HepG2 (cell line): ENCODE measurements at regions not wholly inside any gene's neighbourhood (a gene's known extent, or its start where the extent isn't known, plus 50 kb on each side); places are given as distances from the start of the nearest gene placed in this dataset.

Experiments used
- ATAC-seq: fragments of 200-7000 bp; cut with Tn5 transposase; 3 replicates; pipeline ENCODE4 v1.9.1; 2020; ENCODE audit warnings: mild to moderate bottlenecking, moderate library complexity
- BruUV-seq: library from RNA; stranded (reverse); fragments of 400-500 nt; replicated peaks from 2 replicates; lab custom pipeline; 2021; lab: Mats Ljungman, UMichigan
- CTCF ChIA-PET: fragments of 300-600 bp; formaldehyde crosslinking; extraction: SDS; loops from one replicate; lab custom pipeline; 2021; ENCODE audit warnings: low total read pairs, inconsistent platforms, low intra/inter-chr PET ratio; lab: Yijun Ruan, JAX
- POLR2A ChIA-PET: fragments of 350-600 bp; sonication (Branson Sonifier 250); formaldehyde crosslinking; loops from one replicate; lab custom pipeline; 2020; ENCODE audit warnings: antibody characterized with exemption, inconsistent platforms; lab: Yijun Ruan, JAX
- DNase-seq: peaks from one replicate; pipeline ENCODE4 v3.0.0-alpha.2; 2015; ENCODE audit warnings: low spot score
- FAIRE-seq: peaks from 3 replicates; lab custom pipeline; 2011; peaks lifted over from hg19 to GRCh38; lab: Jason Lieb, UNC
- H2AFZ ChIP-seq: one replicate; pipeline ENCODE4 v1.6.1; 2011; ENCODE audit warnings: low read length, inconsistent platforms
- H3K27ac ChIP-seq: fragments of 300-600 bp; 3 replicates; pipeline ENCODE4 v1.8.0; 2011; ENCODE audit warnings: mixed run types, mild to moderate bottlenecking, mixed read lengths, low read length, inconsistent platforms; ENCODE audit not compliant: insufficient read depth; ENCODE audit errors: extremely low read length
- H3K27me3 ChIP-seq, 2 experiments: fragments of 200-600 bp in 1 of 2; 2 replicates in 1 of 2; 3 replicates in 1 of 2; pipeline versions ENCODE4 v1.6.0 to v1.8.0; 2011; ENCODE audit warnings: low read length in 2 of 2, mild to moderate bottlenecking in 2 of 2, moderate library complexity in 2 of 2, inconsistent platforms in 1 of 2; ENCODE audit not compliant: insufficient read depth in 2 of 2, control insufficient read depth in 1 of 2
- H3K36me3 ChIP-seq, 2 experiments: fragments of 200-600 bp in 1 of 2; replicated peaks in 1 of 2; 2 replicates in 1 of 2; 3 replicates in 1 of 2; pipeline versions ENCODE4 v1.5.1 to v1.8.0; 2011; ENCODE audit warnings: low read length in 2 of 2, inconsistent platforms in 1 of 2; ENCODE audit not compliant: insufficient read depth in 2 of 2, control insufficient read depth in 1 of 2
- H3K4me1 ChIP-seq: 2 replicates; pipeline ENCODE4 v1.5.1; 2012; ENCODE audit warnings: low read length, inconsistent platforms; ENCODE audit not compliant: insufficient read depth
- H3K4me2 ChIP-seq: 2 replicates; pipeline ENCODE4 v1.6.0; 2011; ENCODE audit warnings: low read depth, low read length, inconsistent platforms
- H3K4me3 ChIP-seq, 3 experiments: fragments of 200-600 bp in 1 of 3; sonication (generic), shearing (Covaris generic) in 1 of 3; replicated peaks in 1 of 3; 2 replicates each; pipeline ENCODE4 v1.5.1; 2011 to 2016; ENCODE audit warnings: low read length in 3 of 3, inconsistent platforms in 2 of 3, low read depth in 2 of 3, mild to moderate bottlenecking in 2 of 3, control low read depth in 1 of 3, mixed read lengths in 1 of 3; ENCODE audit not compliant: insufficient read depth in 1 of 3
- H3K79me2 ChIP-seq: one replicate; pipeline ENCODE4 v1.6.1; 2011; ENCODE audit warnings: low read length, inconsistent platforms; ENCODE audit not compliant: insufficient read depth
- H3K9ac ChIP-seq: 2 replicates; pipeline ENCODE4 v1.6.0; 2011; ENCODE audit warnings: mild to moderate bottlenecking, low read depth, low read length, inconsistent platforms; ENCODE audit not compliant: insufficient read depth
- H3K9me3 ChIP-seq: 2 replicates; pipeline ENCODE4 v1.5.1; 2012; ENCODE audit warnings: mild to moderate bottlenecking, low read length
- H4K20me1 ChIP-seq: 2 replicates; pipeline ENCODE4 v1.6.0; 2011; ENCODE audit warnings: inconsistent platforms, mild to moderate bottlenecking, low read length, moderate library complexity; ENCODE audit not compliant: insufficient read depth
- CCDC6 ChIP-seq: sonication (generic); formaldehyde crosslinking; IDR thresholded peaks from 2 replicates; pipeline ENCODE4 v1.8.1; 2022; ENCODE audit warnings: mild to moderate bottlenecking, missing genetic modification reagents, moderate library complexity
- CHCHD3 ChIP-seq: sonication (generic); formaldehyde crosslinking; IDR thresholded peaks from 2 replicates; pipeline ENCODE4 v1.8.0; 2022; ENCODE audit warnings: mild to moderate bottlenecking, missing genetic modification reagents, moderate library complexity
- FOXJ3 ChIP-seq: sonication (generic); formaldehyde crosslinking; IDR thresholded peaks from 2 replicates; pipeline ENCODE4 v1.4.0; 2020; ENCODE audit warnings: missing genetic modification reagents, mild to moderate bottlenecking, borderline replicate concordance
- GLI4 ChIP-seq: sonication (generic); formaldehyde crosslinking; IDR thresholded peaks from 2 replicates; pipeline ENCODE4 v1.5.1; 2020; ENCODE audit warnings: missing genetic modification reagents, mild to moderate bottlenecking, moderate library complexity, borderline replicate concordance
- HMG20A ChIP-seq: IDR thresholded peaks from 2 replicates; pipeline ENCODE4 v1.6.1; 2016; ENCODE audit warnings: borderline replicate concordance
- MLLT10 ChIP-seq: sonication (generic); formaldehyde crosslinking; IDR thresholded peaks from 2 replicates; pipeline ENCODE4 v1.4.0; 2020; ENCODE audit warnings: missing genetic modification reagents
- NFE2L2 ChIP-seq: fragments of 150-350 bp; IDR thresholded peaks from 2 replicates; pipeline ENCODE4 v1.6.1; 2014; ENCODE audit warnings: low read length
- PAF1 ChIP-seq: IDR thresholded peaks from 2 replicates; pipeline ENCODE4 v1.6.1; 2016; ENCODE audit warnings: missing genetic modification reagents, missing compliant biosample characterization
- RBM22 ChIP-seq: fragments of 200-400 bp; formaldehyde crosslinking; optimal IDR thresholded peaks from 2 replicates; pipeline ENCODE3; 2017; ENCODE audit warnings: mild to moderate bottlenecking, low read length, moderate library complexity
- ZFP90 ChIP-seq: sonication (generic); formaldehyde crosslinking; IDR thresholded peaks from 2 replicates; pipeline ENCODE4 v1.8.0; 2022; ENCODE audit warnings: missing genetic modification reagents, mild to moderate bottlenecking, inconsistent platforms, borderline replicate concordance
- ZIK1 ChIP-seq: sonication (generic); formaldehyde crosslinking; IDR thresholded peaks from 2 replicates; pipeline ENCODE4 v1.5.0; 2020; ENCODE audit warnings: mild to moderate bottlenecking, low read depth, missing genetic modification reagents, borderline replicate concordance
- ZNF225 ChIP-seq: sonication (generic); formaldehyde crosslinking; IDR thresholded peaks from 2 replicates; pipeline ENCODE4 v1.4.0; 2020; ENCODE audit warnings: mild to moderate bottlenecking, missing genetic modification reagents
- ZNF24 ChIP-seq: fragments of 450-650 bp; IDR thresholded peaks from 2 replicates; pipeline ENCODE4 v1.6.1; 2017; ENCODE audit warnings: antibody characterized with exemption, mild to moderate bottlenecking
- ZNF709 ChIP-seq: sonication (generic); formaldehyde crosslinking; IDR thresholded peaks from 2 replicates; pipeline ENCODE4 v1.5.0; 2020; ENCODE audit warnings: mild to moderate bottlenecking, missing genetic modification reagents
- WGBS: methylation state at CpG from one replicate; pipeline ENCODE4 v1.1.6; 2017; ENCODE audit warnings: low lambda C conversion rate; 5-methylcytosine and 5-hydroxymethylcytosine counted together
- in situ Hi-C: cut with HindIII; loops from 2 replicates; pipeline ENCODE4 v1.10.0; 2017; ENCODE audit warnings: low pct_unique_long_range_greater_than_20kb; ENCODE audit not compliant: extremely low pct_ligation_motif_present
- intact Hi-C: fragments of 100-400 bp; cut with micrococcal nuclease; formaldehyde crosslinking; loops from one replicate; pipeline ENCODE4 v1.10.0; 2022; ENCODE audit not compliant: unreplicated experiment
- TF ChIP-seq, protein P1 (sequence below), 2 experiments: fragments of 450-650 bp in 1 of 2; sonication (generic) in 1 of 2; formaldehyde crosslinking; IDR thresholded peaks; 2 replicates each; pipeline versions ENCODE4 v1.5.0 to v1.8.0; 2020 to 2022; ENCODE audit warnings: mild to moderate bottlenecking in 1 of 2, missing genetic modification reagents in 1 of 2
- TF ChIP-seq, protein P2 (sequence below): sonication (generic); formaldehyde crosslinking; conservative IDR thresholded peaks from 2 replicates; pipeline ENCODE4 v1.4.0; 2020; ENCODE audit warnings: missing genetic modification reagents
- TF ChIP-seq, protein P3 (sequence below): sonication (generic); formaldehyde crosslinking; IDR thresholded peaks from 2 replicates; pipeline ENCODE4 v1.8.0; 2022; ENCODE audit warnings: missing genetic modification reagents, mild to moderate bottlenecking, borderline replicate concordance
- TF ChIP-seq, protein P4 (sequence below): sonication (generic); formaldehyde crosslinking; IDR thresholded peaks from 2 replicates; pipeline ENCODE4 v1.5.1; 2020; ENCODE audit warnings: mild to moderate bottlenecking, missing genetic modification reagents, borderline replicate concordance

DNA sequence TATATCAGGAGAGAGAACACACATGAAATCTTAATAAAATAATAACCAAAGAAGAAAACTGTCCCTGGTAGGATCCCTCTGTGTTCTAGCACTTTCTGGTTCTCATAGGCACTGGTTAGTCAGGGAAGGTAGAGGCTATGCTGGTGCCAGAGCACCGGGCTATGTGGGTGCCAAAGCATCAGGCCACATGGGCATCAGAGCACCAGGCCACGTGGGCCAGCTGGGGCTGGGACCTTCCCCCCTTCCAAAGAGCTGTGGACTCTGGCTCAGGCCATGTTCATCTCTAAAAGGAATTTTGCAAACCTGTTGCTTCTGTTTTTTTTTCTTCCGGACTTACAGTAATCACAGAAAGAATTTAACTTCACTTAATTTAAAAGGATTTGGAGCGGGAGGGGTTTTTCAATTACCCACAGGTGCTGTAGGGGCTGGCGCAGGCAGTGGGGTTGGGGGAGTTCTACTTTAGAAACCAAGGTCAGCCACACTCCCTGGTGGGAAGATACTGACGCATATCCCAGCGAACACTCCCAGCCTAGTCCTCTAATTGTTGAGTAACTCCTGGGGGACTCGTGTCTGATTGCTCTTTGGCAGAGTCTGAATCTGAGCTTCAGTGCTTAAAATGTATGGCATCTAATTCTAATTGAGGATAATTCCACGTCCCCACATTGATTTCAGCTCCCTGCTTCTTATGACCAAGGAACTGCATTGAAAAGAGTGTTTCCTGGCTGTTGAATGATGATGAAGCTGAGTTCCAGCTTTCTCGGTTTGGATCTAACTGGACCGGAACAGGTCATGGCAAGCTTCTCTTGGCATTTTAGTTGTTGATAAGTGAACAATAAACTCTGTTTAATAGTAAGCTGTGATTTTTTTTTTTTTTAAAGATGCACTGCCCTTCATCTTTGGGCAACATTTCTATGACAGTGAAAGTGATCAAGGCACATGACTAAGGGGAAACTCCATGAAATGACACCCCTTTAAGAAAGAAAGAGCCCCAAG, 110.7 kb upstream of the FZD8 start:
- POLR2A ChIA-PET, result no interaction called here

More for the DNA sequence above, 110.7 kb upstream of the FZD8 start:
- in situ Hi-C loops, result no loop called here
- Histone ChIP-seq H3K4me1 (peaks cover 22% of the 10 kb centered on the region; the same call in 1 of the 2 replicates), H3K4me2 (no peak overlapping the region), H3K27me3 (no peaks in the 10 kb centered on the region; a peak in 1 of 5 replicates), H3K9ac (no peak overlapping the region), H3K4me3 (no peak overlapping the region), H3K36me3 (no peaks in the 10 kb centered on the region), H3K79me2 (no peaks in the 10 kb centered on the region), H3K27ac (no peak overlapping the region), H3K9me3 (no peaks in the 10 kb centered on the region), H4K20me1 (no peaks in the 10 kb centered on the region), H2AFZ (no peak overlapping the region)
- 35% methylated on average over 9 of the region's 11 CpGs for WGBS
- DNase-seq (no peak), ATAC-seq (no peak), FAIRE-seq (no peak)
- TF ChIP-seq RBM22 (no peak), GLI4 (CRISPR knock-in tag) (no peak), NFE2L2 (no peak), ZNF24 (no peak), CCDC6 (CRISPR knock-in tag) (no peak), ZNF225 (CRISPR knock-in tag) (no peak), HMG20A (CRISPR knock-in tag) (no peak), ZFP90 (CRISPR knock-in tag) (no peak), CHCHD3 (CRISPR knock-in tag) (no peak), MLLT10 (no peak), ZIK1 (CRISPR knock-in tag) (no peak), ZNF709 (no peak), FOXJ3 (CRISPR knock-in tag) (no peak), PAF1 (CRISPR knock-in tag) (no peak)
- TF ChIP-seq, protein P1, sequence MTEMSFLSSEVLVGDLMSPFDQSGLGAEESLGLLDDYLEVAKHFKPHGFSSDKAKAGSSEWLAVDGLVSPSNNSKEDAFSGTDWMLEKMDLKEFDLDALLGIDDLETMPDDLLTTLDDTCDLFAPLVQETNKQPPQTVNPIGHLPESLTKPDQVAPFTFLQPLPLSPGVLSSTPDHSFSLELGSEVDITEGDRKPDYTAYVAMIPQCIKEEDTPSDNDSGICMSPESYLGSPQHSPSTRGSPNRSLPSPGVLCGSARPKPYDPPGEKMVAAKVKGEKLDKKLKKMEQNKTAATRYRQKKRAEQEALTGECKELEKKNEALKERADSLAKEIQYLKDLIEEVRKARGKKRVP (CRISPR knock-in tag; IDR thresholded peaks at IDR 0.05), result no peak
- TF ChIP-seq, protein P2, sequence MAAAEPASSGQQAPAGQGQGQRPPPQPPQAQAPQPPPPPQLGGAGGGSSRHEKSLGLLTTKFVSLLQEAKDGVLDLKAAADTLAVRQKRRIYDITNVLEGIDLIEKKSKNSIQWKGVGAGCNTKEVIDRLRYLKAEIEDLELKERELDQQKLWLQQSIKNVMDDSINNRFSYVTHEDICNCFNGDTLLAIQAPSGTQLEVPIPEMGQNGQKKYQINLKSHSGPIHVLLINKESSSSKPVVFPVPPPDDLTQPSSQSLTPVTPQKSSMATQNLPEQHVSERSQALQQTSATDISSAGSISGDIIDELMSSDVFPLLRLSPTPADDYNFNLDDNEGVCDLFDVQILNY (CRISPR knock-in tag), result no peak
- TF ChIP-seq, protein P3, sequence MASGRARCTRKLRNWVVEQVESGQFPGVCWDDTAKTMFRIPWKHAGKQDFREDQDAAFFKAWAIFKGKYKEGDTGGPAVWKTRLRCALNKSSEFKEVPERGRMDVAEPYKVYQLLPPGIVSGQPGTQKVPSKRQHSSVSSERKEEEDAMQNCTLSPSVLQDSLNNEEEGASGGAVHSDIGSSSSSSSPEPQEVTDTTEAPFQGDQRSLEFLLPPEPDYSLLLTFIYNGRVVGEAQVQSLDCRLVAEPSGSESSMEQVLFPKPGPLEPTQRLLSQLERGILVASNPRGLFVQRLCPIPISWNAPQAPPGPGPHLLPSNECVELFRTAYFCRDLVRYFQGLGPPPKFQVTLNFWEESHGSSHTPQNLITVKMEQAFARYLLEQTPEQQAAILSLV (CRISPR knock-in tag), result no peak
- TF ChIP-seq, protein P4, sequence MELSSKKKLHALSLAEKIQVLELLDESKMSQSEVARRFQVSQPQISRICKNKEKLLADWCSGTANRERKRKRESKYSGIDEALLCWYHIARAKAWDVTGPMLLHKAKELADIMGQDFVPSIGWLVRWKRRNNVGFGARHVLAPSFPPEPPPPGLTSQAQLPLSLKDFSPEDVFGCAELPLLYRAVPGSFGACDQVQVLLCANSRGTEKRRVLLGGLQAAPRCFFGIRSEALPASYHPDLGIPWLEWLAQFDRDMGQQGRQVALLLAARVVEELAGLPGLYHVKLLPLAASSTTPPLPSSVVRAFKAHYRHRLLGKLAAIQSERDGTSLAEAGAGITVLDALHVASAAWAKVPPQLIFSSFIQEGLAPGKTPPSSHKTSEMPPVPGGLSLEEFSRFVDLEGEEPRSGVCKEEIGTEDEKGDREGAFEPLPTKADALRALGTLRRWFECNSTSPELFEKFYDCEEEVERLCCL (CRISPR knock-in tag), result no peak
- intact Hi-C loops, result loop anchor here (5.0 kb wide), 1 partner anchor 785 kb away; no protein-coding TSS in a partner anchor
- CTCF ChIA-PET, result no interaction called here
- no TSS peak for BruUV-seq
